Body of pancreas (tissue), 4 donors: ENCODE measurements at regions not wholly inside any gene's neighbourhood (a gene's known extent, or its start where the extent isn't known, plus 50 kb on each side); places are given as distances from the start of the nearest gene placed in this dataset.
"Not testable (repeated sequence)": the region's sequence is repeated elsewhere in the genome, so short reads cannot be mapped to it uniquely, and the experiment has no call there.

Source experiments
- ATAC-seq: fragments of 150-250 bp; one replicate; pipeline ENCODE4 v1.9.1; 2016
- DNase-seq, 4 donors: peaks; one replicate each; pipeline ENCODE4 v3.0.0-alpha.2; 2019
- H3K27ac ChIP-seq, 4 donors: fragments of 200-600 bp; sonication (generic); 1 replicate in 3 of 4; 2 replicates in 1 of 4; pipeline versions ENCODE4 v1.5.1 to v1.6.1; 2016 to 2019; ENCODE audit warnings: mild to moderate bottlenecking in 1 of 4, mixed read lengths in 1 of 4, moderate library complexity in 1 of 4
- H3K27me3 ChIP-seq, 2 donors: fragments of 200-600 bp; sonication (generic); one replicate each; pipeline ENCODE4 v1.6.0; 2016; ENCODE audit warnings: mild to moderate bottlenecking in 1 of 2
- H3K36me3 ChIP-seq, 2 donors: fragments of 200-600 bp; sonication (generic); replicated peaks in 1 of 2; 2 replicates each; pipeline ENCODE4 v1.5.1; 2016; ENCODE audit warnings: low read depth in 2 of 2; ENCODE audit not compliant: insufficient read depth in 1 of 2
- H3K4me1 ChIP-seq: fragments of 200-600 bp; sonication (generic); one replicate; pipeline ENCODE4 v1.6.0; 2016
- H3K4me3 ChIP-seq, 2 donors: fragments of 200-600 bp; sonication (generic); 1 replicate in 1 of 2; 2 replicates in 1 of 2; pipeline ENCODE4 v1.5.1; 2016 to 2019
- H3K9me3 ChIP-seq, 3 donors: fragments of 200-600 bp; sonication (generic); 1 replicate in 2 of 3; 2 replicates in 1 of 3; pipeline ENCODE4 v1.5.1; 2016
- CTCF ChIP-seq, 7 experiments: fragments of 450-650 bp in 4 of 7; fragments of 200-600 bp in 3 of 7; sonication (generic) in 3 of 7; IDR thresholded peaks; one replicate each; pipeline ENCODE4 v1.5.1; 2016 to 2019; ENCODE audit warnings: antibody characterized with exemption in 7 of 7
- POLR2A ChIP-seq, 3 donors: fragments of 450-650 bp; IDR thresholded peaks; one replicate each; pipeline ENCODE4 v1.6.1; 2016; ENCODE audit warnings: antibody characterized with exemption in 3 of 3, mild to moderate bottlenecking in 2 of 3
- WGBS, 2 donors: methylation state at CpG; one replicate each; pipeline ENCODE4 v1.1.5; 2017; 5-methylcytosine and 5-hydroxymethylcytosine counted together
- intact Hi-C: fragments of 100-400 bp; cut with DNase I; formaldehyde crosslinking; loops from one replicate; pipeline ENCODE4 v1.15.1; 2023

- Histone ChIP-seq H3K27me3 (no peaks in the 10 kb centered on the region), H3K9me3 (no peaks in the 10 kb centered on the region), H3K36me3 (no peaks in the 10 kb centered on the region), H3K27ac (no peak overlapping the region), H3K4me1 (no peaks in the 10 kb centered on the region), H3K4me3 (no peak overlapping the region)
- WGBS, 2 donors, result 76 to 88% methylated on average over 3 of the region's 3 CpGs
- no peak for TF ChIP-seq POLR2A (IDR thresholded peaks at IDR 0.05)
- no peak for TF ChIP-seq CTCF (IDR thresholded peaks at IDR 0.05)
- no peak for DNase-seq
- intact Hi-C loops, result no loop called here
- no peak for ATAC-seq
These were observed 241.7 kb upstream of the EXOC2 start for GRCh38 chr6:934686-935085.

GRCh38 chr6:931919-932318 is 239.0 kb upstream of the EXOC2 start:
- H3K27me3 ChIP-seq, H3K4me1 ChIP-seq, H3K4me3 ChIP-seq, H3K36me3 ChIP-seq, H3K9me3 ChIP-seq, DNase-seq, H3K27ac ChIP-seq, ATAC-seq, intact Hi-C loops: not testable (repeated sequence)
- WGBS, 2 donors, result 93 to 96% methylated on average over 4 of the region's 4 CpGs

- Histone ChIP-seq H3K4me3 (no peak overlapping the region), H3K4me1 (no peaks in the 10 kb centered on the region), H3K27me3 (no peaks in the 10 kb centered on the region), H3K27ac (no peak overlapping the region), H3K36me3 (no peaks in the 10 kb centered on the region), H3K9me3 (no peaks in the 10 kb centered on the region)
- no peak for DNase-seq
- ATAC-seq, result no peak
- intact Hi-C loops, result no loop called here
- no peak for TF ChIP-seq POLR2A (IDR thresholded peaks at IDR 0.05)
- WGBS, 2 donors, result 87 to 90% methylated on average over 6 to 11 of the region's 11 CpGs
These were observed 234.2 kb upstream of the EXOC2 start for GRCh38 chr6:927157-927556.

- intact Hi-C loops, result no loop called here
- TF ChIP-seq CTCF (IDR thresholded peaks at IDR 0.05) (no peak), POLR2A (IDR thresholded peaks at IDR 0.05) (no peak)
- no peak overlapping the region for H3K4me3 ChIP-seq
- ATAC-seq (no peak), DNase-seq (no peak)
- peaks cover 0 to 10% (median 0%) of the 10 kb centered on the region in 3 donors for H3K9me3 ChIP-seq
- H3K36me3 ChIP-seq, result no peaks in the 10 kb centered on the region
- no peaks in the 10 kb centered on the region for H3K4me1 ChIP-seq
- 79 to 83% methylated on average over 1 to 2 of the region's 2 CpGs for WGBS, 2 donors
- no peak overlapping the region for H3K27ac ChIP-seq
- no peaks in the 10 kb centered on the region for H3K27me3 ChIP-seq
These were observed 232.8 kb upstream of the EXOC2 start for GRCh38 chr6:925656-926213.

GRCh38 chr6:924661-925060 is 231.7 kb upstream of the EXOC2 start:
- no peak overlapping the region for H3K27ac ChIP-seq
- intact Hi-C loops, result no loop called here
- H3K9me3 ChIP-seq, result peaks cover 0 to 15% (median 0%) of the 10 kb centered on the region in 3 donors
- ATAC-seq (no peak), DNase-seq (no peak)
- no peaks in the 10 kb centered on the region for H3K27me3 ChIP-seq
- WGBS, 2 donors, result 88 to 92% methylated on average over 9 of the region's 9 CpGs
- no peak overlapping the region for H3K4me3 ChIP-seq
- no peaks in the 10 kb centered on the region for H3K36me3 ChIP-seq
- no peak for TF ChIP-seq POLR2A (IDR thresholded peaks at IDR 0.05)
- no peak for TF ChIP-seq CTCF (IDR thresholded peaks at IDR 0.05)
- no peaks in the 10 kb centered on the region for H3K4me1 ChIP-seq

GRCh38 chr6:921400-921799 is 228.5 kb upstream of the EXOC2 start:
- TF ChIP-seq POLR2A (IDR thresholded peaks at IDR 0.05) (no peak), CTCF (IDR thresholded peaks at IDR 0.05) (no peak)
- Histone ChIP-seq H3K4me1 (no peaks in the 10 kb centered on the region), H3K27me3 (no peaks in the 10 kb centered on the region), H3K4me3 (no peak overlapping the region), H3K27ac (no peak overlapping the region), H3K9me3 (peaks cover 0 to 15% (median 0%) of the 10 kb centered on the region in 3 donors), H3K36me3 (no peaks in the 10 kb centered on the region)
- DNase-seq, result no peak
- WGBS, 2 donors, result 87 to 93% methylated on average over 4 of the region's 4 CpGs
- ATAC-seq, result no peak
- intact Hi-C loops, result no loop called here
